Ishikawa (cell line): ENCODE measurements at regions not wholly inside any gene's neighbourhood (a gene's known extent, or its start where the extent isn't known, plus 50 kb on each side); places are given as distances from the start of the nearest gene placed in this dataset.

Source experiments
- CEBPB ChIP-seq: IDR thresholded peaks from 2 replicates; pipeline ENCODE4 v1.6.1; 2012
- CREB1 ChIP-seq: IDR thresholded peaks from 2 replicates; pipeline ENCODE4 v1.6.1; 2012; ENCODE audit warnings: low read depth
- EGR1 ChIP-seq: IDR thresholded peaks from 2 replicates; pipeline ENCODE4 v1.6.1; 2012
- EP300 ChIP-seq: IDR thresholded peaks from 2 replicates; pipeline ENCODE4 v1.6.1; 2012; ENCODE audit warnings: borderline replicate concordance
- FOXM1 ChIP-seq: IDR thresholded peaks from 2 replicates; pipeline ENCODE4 v1.6.1; 2012; ENCODE audit warnings: low read depth, borderline replicate concordance
- NFIC ChIP-seq: IDR thresholded peaks from 2 replicates; pipeline ENCODE4 v1.6.1; 2012
- RAD21 ChIP-seq: IDR thresholded peaks from 2 replicates; pipeline ENCODE4 v1.6.1; 2012; ENCODE audit warnings: low read depth
- TAF1 ChIP-seq: IDR thresholded peaks from 2 replicates; pipeline ENCODE4 v1.6.1; 2012; ENCODE audit warnings: low read depth, mild to moderate bottlenecking
- TCF12 ChIP-seq: IDR thresholded peaks from 2 replicates; pipeline ENCODE4 v1.6.1; 2012; ENCODE audit warnings: low read depth
- USF1 ChIP-seq: IDR thresholded peaks from 2 replicates; pipeline ENCODE4 v1.6.1; 2012
- YY1 ChIP-seq: IDR thresholded peaks from 2 replicates; pipeline ENCODE4 v1.6.1; 2012; ENCODE audit warnings: low read depth
- ZBTB7A ChIP-seq: IDR thresholded peaks from 2 replicates; pipeline ENCODE4 v1.6.1; 2012; ENCODE audit warnings: low read depth
- TF ChIP-seq, protein P1 (sequence below): IDR thresholded peaks from 2 replicates; pipeline ENCODE4 v1.6.1; 2012
- TF ChIP-seq, protein P2 (sequence below): IDR thresholded peaks from 2 replicates; pipeline ENCODE4 v1.6.1; 2012; ENCODE audit warnings: low read depth, mild to moderate bottlenecking

DNA sequence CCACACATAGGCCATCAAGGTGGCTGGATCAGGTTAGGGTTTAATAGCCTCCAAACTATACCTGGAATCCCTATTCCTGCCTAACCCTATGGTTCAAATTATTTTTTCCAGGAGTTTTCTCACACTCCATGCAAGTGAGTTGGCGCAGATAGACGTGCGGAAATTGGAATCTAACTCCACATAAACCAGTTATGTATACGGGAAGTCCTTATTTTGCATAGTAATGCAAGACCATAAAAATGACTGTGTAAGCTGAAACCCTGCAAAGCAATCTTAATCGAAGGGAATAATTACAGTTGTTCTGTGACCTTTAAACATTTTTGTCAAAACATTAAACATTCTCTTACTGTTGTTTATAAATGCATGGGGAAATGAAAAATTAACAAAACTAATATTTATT is 200.1 kb upstream of the SIX2 start:
- no peak for TF ChIP-seq CEBPB
- TF ChIP-seq, protein P1, sequence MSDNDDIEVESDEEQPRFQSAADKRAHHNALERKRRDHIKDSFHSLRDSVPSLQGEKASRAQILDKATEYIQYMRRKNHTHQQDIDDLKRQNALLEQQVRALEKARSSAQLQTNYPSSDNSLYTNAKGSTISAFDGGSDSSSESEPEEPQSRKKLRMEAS: no peak
- TF ChIP-seq TAF1: no peak
- TF ChIP-seq NFIC: no peak
- no peak for TF ChIP-seq FOXM1
- TF ChIP-seq USF1: no peak
- TF ChIP-seq, protein P2, sequence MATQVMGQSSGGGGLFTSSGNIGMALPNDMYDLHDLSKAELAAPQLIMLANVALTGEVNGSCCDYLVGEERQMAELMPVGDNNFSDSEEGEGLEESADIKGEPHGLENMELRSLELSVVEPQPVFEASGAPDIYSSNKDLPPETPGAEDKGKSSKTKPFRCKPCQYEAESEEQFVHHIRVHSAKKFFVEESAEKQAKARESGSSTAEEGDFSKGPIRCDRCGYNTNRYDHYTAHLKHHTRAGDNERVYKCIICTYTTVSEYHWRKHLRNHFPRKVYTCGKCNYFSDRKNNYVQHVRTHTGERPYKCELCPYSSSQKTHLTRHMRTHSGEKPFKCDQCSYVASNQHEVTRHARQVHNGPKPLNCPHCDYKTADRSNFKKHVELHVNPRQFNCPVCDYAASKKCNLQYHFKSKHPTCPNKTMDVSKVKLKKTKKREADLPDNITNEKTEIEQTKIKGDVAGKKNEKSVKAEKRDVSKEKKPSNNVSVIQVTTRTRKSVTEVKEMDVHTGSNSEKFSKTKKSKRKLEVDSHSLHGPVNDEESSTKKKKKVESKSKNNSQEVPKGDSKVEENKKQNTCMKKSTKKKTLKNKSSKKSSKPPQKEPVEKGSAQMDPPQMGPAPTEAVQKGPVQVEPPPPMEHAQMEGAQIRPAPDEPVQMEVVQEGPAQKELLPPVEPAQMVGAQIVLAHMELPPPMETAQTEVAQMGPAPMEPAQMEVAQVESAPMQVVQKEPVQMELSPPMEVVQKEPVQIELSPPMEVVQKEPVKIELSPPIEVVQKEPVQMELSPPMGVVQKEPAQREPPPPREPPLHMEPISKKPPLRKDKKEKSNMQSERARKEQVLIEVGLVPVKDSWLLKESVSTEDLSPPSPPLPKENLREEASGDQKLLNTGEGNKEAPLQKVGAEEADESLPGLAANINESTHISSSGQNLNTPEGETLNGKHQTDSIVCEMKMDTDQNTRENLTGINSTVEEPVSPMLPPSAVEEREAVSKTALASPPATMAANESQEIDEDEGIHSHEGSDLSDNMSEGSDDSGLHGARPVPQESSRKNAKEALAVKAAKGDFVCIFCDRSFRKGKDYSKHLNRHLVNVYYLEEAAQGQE: no peak
- no peak for TF ChIP-seq EGR1
- no peak for TF ChIP-seq YY1
- no peak for TF ChIP-seq EP300
- no peak for TF ChIP-seq TCF12
- no peak for TF ChIP-seq RAD21
- no peak for TF ChIP-seq CREB1
- TF ChIP-seq ZBTB7A: no peak
